Kidney (tissue), 13 donors: ENCODE measurements at regions not wholly inside any gene's neighbourhood (a gene's known extent, or its start where the extent isn't known, plus 50 kb on each side); places are given as distances from the start of the nearest gene placed in this dataset.

Experiments used
- DNase-seq, 5 donors: peaks; one replicate each; pipeline ENCODE4 v3.0.0-alpha.2; 2013 to 2020
- FAIRE-seq: peaks from 2 replicates; lab custom pipeline; 2012; peaks lifted over from hg19 to GRCh38; lab: Jason Lieb, UNC
- H3K27ac ChIP-seq, 2 donors: one replicate each; pipeline ENCODE4 v1.7.0; 2013; ENCODE audit warnings: low read depth in 2 of 2, low read length in 2 of 2, inconsistent platforms in 1 of 2
- H3K27me3 ChIP-seq: one replicate; pipeline ENCODE4 v1.7.1; 2013; ENCODE audit warnings: low read length, inconsistent platforms; ENCODE audit not compliant: control insufficient read depth, insufficient read depth
- H3K36me3 ChIP-seq, 3 donors: one replicate each; pipeline versions ENCODE4 v1.7.0 to v1.7.1; 2013; ENCODE audit warnings: low read length in 3 of 3, control low read depth in 1 of 3, inconsistent platforms in 1 of 3; ENCODE audit not compliant: insufficient read depth in 3 of 3, control insufficient read depth in 2 of 3
- H3K4me1 ChIP-seq, 3 donors: one replicate each; pipeline versions ENCODE4 v1.7.0 to v1.7.1; 2013; ENCODE audit warnings: low read length in 3 of 3, inconsistent platforms in 1 of 3, low read depth in 1 of 3; ENCODE audit not compliant: control insufficient read depth in 2 of 3, insufficient read depth in 2 of 3
- H3K4me3 ChIP-seq, 3 donors: one replicate each; pipeline versions ENCODE4 v1.7.0 to v1.8.1; 2013; ENCODE audit warnings: low read length in 3 of 3, control low read depth in 1 of 3, inconsistent platforms in 1 of 3
- H3K9ac ChIP-seq, 3 donors: one replicate each; pipeline versions ENCODE4 v1.7.0 to v1.7.1; 2013; ENCODE audit warnings: low read length in 3 of 3, control low read depth in 1 of 3, inconsistent platforms in 1 of 3
- H3K9me3 ChIP-seq, 3 donors: one replicate each; pipeline versions ENCODE4 v1.7.0 to v1.7.1; 2013; ENCODE audit warnings: low read length in 3 of 3, control low read depth in 1 of 3, inconsistent platforms in 1 of 3; ENCODE audit not compliant: control insufficient read depth in 2 of 3, insufficient read depth in 1 of 3
- intact Hi-C: fragments of 100-400 bp; cut with DNase I; formaldehyde crosslinking; loops from one replicate; pipeline ENCODE4 v1.11.1; 2022
- TF ChIP-seq, protein P1 (sequence below): IDR thresholded peaks from 3 replicates; pipeline ENCODE4 v1.5.1; 2012; ENCODE audit warnings: mild to moderate bottlenecking, moderate library complexity, borderline replicate concordance; ENCODE audit not compliant: insufficient read depth; ENCODE audit errors: extremely low read depth
- donor health status: control.
- donor health status: control.
- donor health status: control.
- donor health status: control.
- donor health status: control.
- donor health status: DM: yes; HTN: yes; CAD: no.
- donor health status: Normal renal cell carcinoma (clear cell type).

DNA sequence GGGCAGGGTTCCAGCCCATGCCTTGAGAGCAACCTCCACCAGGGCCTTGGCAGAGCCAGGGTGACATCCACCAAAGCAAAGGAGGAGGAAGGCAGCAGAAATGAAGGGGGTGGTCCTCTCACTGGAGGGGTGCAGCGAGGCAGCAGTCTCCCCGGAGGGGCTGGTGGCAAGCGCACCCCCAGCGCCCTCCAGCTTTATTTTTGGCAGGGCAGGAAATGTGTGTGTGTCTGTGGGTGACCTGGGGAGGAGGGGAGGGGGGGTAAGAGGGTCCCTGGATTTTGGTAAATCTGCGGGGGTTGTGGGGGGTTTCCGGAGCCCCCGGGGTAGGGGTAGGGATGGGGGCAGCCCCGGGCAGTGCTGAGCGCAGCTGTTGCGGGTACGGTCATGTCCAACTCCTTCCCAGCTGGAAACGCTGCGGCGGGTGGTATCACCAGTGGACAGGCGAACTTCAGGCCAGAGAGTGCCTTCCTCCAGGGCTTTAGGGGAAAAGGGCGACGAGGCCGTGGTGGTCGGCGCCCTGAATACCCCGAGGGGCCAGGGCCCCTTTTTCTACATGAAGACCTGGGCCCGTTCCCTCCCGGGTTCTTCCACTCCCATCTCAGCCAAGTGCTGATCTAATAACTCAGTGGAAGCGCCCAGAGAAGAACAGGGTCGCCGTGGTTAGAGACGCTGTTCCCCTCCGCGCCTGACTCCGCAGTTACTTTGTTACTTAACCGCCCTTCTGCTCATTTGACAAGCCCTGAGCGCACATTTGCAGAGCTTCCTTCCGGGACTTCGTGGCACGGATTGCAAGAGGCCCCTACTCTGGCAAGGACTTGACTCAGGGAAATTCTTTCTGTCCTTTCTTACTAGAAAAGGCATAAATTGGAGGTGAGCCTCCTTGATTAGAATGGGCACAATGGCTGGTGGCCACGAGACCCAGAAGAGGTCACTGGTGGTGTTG, 55.2 kb downstream of the FOS start:
- Histone ChIP-seq H3K9ac (no peak overlapping the region), H3K4me3 (no peak overlapping the region), H3K36me3 (no peaks in the 10 kb centered on the region), H3K27ac (peak overlapping the region; percentile 36 to 62), H3K27me3 (no peaks in the 10 kb centered on the region), H3K9me3 (no peaks in the 10 kb centered on the region), H3K4me1 (no peaks in the 10 kb centered on the region)
- DNase-seq (peak in 2 of 5 donors; percentile 26 to 79), FAIRE-seq (no peak)
- intact Hi-C loops, result no loop called here
- TF ChIP-seq, protein P1, sequence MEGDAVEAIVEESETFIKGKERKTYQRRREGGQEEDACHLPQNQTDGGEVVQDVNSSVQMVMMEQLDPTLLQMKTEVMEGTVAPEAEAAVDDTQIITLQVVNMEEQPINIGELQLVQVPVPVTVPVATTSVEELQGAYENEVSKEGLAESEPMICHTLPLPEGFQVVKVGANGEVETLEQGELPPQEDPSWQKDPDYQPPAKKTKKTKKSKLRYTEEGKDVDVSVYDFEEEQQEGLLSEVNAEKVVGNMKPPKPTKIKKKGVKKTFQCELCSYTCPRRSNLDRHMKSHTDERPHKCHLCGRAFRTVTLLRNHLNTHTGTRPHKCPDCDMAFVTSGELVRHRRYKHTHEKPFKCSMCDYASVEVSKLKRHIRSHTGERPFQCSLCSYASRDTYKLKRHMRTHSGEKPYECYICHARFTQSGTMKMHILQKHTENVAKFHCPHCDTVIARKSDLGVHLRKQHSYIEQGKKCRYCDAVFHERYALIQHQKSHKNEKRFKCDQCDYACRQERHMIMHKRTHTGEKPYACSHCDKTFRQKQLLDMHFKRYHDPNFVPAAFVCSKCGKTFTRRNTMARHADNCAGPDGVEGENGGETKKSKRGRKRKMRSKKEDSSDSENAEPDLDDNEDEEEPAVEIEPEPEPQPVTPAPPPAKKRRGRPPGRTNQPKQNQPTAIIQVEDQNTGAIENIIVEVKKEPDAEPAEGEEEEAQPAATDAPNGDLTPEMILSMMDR, result no peak

DNA sequence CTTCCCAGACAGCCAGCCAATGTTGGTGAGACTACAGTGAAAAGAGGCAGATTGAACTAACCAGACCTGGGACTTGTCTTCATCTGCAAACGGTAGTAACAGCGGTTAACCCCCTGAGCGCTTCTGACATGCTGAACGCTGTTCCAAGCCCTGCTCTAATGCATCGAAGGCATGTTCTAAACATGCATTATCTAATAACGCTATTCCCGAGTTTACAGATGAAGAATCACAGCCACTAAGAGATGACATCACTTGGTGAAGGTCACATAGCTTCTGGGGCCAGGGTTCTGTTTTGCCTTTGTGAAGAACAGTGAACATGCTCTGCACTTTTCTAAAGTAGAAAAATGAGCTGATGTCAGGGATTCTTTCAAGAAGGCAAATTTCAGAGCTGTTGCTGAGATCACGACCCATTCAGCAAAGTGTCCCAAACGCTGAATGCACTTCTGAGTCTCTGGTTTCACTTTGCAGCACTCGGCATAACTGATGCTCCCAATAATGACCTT, 56.0 kb downstream of the FOS start:
- Histone ChIP-seq H3K36me3 (no peaks in the 10 kb centered on the region), H3K9me3 (no peaks in the 10 kb centered on the region), H3K27me3 (no peaks in the 10 kb centered on the region), H3K4me1 (no peaks in the 10 kb centered on the region), H3K9ac (no peak overlapping the region), H3K4me3 (peak overlapping the region in 1 of 3 donors; percentile 33), H3K27ac (peak overlapping the region; percentile 36 to 62)
- FAIRE-seq (no peak), DNase-seq (peak in 1 of 5 donors; percentile 37)
- intact Hi-C loops, result no loop called here
- TF ChIP-seq, protein P1, result no peak

DNA sequence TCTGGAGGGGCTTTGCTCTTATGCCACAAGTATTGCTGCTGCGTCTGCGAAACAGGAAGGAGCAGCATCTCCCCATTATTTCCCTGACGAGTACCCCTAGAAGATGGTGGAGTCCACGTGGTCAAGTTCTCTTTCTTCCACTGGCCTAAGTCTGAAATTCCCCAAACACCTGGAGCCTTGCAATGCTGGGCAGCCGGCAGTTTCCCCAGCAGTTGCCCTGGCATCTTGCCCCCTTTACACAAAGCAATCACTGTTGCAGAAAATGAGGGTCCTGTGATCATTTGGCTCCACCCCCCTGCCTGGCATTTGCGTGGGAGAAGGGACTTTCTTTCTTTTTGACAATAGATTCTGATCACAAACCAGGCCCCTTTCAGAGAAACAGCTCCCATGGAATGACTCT, 56.9 kb downstream of the FOS start:
- intact Hi-C loops, result no loop called here
- H3K9me3 ChIP-seq, result no peaks in the 10 kb centered on the region
- no peaks in the 10 kb centered on the region for H3K27me3 ChIP-seq
- peaks cover 0 to 2% (median 0%) of the 10 kb centered on the region in 3 donors for H3K4me1 ChIP-seq
- H3K27ac ChIP-seq, result no peak overlapping the region
- H3K36me3 ChIP-seq, result no peaks in the 10 kb centered on the region
- FAIRE-seq, result no peak
- H3K4me3 ChIP-seq, result no peak overlapping the region
- H3K9ac ChIP-seq, result no peak overlapping the region
- DNase-seq, result peak in 4 of 5 donors; percentile 38 to 68 (median 52)
- TF ChIP-seq, protein P1, result no peak
